EL (cell line): ENCODE measurements at regions not wholly inside any gene's neighbourhood (a gene's known extent, or its start where the extent isn't known, plus 50 kb on each side); places are given as distances from the start of the nearest gene placed in this dataset.

ENCODE experiments used
- DNase-seq: peaks from one replicate; pipeline ENCODE4 v3.0.0-alpha.2; 2016

DNA sequence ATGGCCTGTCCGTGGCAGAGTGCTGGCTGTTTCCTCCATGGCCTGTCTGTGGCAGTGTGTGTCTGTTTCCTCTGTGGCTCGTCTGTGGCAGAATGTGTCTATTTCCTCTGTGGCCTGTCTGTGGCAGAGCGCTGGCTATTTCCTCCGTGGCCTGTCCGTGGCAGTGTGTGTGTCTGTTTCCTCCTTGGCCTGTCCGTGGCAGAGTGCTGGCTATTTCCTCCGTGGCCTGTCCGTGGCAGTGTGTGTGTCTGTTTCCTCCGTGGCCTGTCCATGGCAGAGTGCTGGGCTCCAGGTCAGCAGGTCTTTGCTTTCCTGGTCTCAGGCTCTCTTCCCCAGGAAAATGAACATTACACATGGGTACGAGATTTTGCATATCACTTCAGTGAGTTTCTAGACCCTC lies 138.4 kb upstream of the IPO9 start:
- DNase-seq = no peak

DNA sequence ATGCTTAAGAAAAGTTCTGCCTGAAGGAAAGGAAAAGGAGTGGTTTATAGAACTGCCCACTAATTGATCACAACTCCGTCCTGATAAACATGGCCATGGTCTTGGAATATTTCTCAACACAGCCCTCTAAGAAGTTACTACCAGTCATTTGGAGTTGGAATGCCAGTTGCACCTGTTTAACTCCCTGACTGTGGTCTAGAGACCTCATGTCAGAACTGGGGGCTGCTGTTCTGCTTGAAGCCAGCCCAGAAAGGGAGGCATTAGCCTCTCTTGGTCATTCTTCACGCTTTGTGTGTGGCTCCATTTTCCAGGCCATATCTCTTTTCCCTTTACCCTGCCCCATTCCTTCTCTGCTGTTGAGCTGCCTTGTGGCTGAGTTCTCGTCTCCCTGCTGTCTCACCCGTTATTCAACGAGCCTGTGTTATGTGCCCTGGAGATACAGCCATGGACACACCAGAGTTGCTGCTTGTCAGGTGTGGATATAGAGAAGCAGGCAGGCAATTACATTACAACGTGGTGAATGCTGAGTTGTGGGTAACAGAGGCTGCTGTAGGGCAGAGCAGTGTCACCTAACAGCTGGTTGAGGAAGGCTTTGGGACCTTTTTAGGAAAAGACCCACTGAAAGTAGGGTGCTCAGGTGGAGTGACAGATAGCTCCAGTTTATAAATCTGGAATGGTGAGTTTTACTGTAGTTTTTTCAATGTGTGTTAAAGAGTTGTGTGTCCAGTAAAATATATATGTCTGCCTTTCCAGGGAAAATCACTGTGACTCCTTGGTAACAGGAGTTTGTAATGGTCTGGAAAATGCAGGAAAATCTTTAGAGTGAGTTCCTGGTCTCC lies 137.0 kb upstream of the IPO9 start:
- DNase-seq = no peak

DNA sequence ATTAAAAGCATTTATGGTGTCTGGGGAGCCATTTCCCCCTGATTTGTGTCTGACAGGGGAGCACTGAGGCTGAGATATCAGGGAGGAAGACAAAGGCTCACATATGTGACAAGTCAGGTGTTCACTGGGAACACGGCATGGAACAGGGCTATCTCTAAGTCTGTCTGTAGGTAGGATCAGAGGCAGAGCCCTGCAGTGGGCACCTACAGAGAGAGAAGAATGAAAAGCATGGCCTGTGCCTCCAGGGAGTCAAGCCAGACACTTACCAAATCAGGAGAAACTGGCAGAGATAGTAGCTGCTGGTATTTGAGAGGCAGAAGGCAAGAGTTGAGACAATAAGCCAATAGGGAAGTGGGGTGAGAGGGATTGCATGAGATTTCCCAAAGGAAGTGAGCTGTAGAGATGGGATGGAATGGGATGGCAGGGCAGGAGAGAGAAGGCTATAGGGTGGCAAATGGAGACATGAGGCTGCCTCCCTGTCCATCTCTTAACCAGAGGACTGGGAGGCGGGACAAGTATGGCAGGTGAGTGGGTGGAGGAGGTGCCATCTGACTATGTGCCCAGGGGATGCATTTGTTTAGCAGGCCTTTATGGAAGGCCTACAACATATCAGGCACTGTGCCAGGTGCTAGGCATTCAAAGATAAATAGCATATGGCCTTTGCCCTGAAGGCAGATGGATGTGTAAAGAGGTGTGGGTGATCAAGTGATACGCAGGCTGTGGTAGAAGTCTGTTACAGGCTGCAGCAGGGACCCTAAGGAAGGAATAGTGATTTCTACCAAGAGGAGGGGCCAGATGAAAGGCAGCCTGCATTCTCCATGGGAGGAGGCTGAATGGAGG lies 136.2 kb upstream of the IPO9 start:
- DNase-seq = no peak

DNA sequence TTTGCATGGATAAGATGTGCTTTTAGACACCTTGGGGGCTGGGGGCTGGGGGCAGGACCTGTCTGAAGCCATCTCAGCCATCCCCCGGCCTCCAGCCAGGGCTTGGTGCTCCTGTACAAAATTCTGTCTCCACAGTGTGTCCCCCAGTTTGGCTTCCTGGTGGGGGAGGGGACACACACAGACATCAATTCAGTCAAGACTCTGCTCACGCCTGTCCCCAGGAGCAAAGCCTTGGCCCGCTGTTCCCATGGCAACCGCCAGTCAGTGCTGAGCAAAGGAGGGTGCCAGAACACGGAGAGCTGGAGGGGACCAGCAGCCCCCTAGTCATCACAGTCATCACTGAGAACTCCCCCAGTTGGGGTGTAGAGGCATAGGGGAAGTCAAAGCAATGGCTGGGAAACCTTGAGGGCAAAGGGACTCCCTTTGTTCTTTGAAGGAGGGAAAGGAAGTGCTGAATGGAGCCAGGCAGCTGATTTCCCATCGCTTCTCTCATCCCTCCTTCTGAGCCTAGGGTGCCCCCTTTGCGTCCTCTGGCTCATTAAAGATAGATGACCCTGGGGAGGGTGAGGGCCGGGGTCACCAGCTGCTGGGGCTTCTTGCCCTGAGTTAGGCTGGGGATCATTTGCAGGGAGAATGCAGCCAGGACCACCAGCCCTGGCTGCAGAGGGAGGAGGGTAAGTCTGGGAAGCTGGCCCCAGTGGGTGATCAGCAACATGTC lies 134.9 kb upstream of the IPO9 start:
- DNase-seq = no peak

DNA sequence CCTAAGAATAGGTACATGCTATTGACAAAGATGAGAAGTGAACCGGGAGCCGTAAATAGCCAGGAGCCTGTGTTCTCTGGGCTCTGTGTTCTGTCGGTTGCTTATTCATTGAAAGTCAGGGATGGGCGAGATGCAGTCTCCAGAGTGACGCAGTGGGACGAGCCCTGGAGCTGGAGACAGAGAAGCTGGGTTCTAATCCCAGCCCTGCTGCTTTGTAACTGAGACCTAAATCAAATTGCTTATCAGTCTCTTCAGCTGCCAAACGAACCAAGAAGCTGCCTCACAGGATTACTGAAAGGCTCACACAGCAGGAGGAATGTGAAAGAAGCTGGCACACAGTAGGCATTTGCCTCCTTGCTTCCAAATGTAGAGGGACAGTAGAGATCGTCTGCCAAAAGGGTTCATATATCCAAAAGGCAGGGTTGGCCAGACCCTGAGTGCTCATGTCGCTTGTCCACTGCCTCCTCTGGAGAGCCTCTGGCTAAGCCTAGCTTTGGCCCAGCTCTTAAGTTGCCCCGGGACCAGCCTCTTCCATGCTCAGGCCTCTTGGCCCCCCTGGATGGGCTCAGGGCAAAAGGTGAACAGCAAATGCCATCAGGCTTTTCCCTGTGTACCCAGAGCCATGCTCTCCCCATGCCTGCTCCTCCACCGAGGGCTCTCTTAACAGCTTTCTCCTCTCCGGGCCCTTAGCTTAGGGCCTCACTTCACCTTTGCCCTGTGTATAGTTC lies 134.2 kb upstream of the IPO9 start:
- DNase-seq = no peak

DNA sequence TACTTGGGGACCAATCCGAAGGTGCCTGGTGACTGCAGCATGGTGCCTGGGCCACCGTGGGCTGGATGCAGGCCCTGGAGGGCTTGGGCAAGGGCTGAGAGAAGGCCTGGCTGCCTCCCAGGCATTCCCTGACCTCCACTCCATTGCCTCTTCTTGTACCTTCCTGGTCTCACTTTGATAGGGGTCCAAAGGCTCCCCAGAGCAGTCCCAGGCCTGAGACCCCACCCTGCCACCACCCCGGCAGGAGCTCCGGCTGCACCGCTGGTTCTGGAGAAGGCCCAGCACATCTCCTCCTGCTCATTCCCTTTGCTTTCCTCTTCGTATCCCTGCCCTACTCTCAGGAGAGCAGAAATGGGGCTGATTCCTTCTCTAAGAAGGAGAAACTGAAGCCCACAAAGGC lies 133.3 kb upstream of the IPO9 start:
- no peak for DNase-seq

DNA sequence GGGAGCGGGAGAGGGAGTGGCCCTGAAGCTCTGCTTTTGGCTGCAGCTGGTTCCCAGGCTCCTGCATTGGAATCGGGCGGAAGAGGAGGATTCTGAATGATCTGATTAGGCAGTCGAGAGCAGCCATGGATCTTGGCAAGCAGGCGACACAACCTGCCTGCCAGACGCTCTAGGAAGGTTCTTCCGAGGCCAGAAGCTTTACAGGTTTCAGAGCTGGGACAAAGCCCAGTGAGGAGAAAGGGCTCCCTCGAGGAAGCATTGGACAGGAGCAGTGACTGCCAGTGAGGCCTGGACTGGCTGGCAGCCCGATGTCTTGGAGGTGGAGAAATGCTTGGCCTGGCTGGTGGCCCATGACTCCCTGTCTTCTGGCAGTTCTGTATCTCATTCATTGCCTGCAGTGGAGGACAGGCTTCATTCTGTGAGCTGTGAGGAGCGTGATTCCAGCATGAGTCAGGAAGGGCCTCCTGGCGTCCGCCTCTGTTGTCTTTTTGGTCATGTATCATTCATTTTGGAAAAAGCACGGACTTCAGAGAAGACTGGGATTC lies 132.7 kb upstream of the IPO9 start:
- peak; percentile 98 for DNase-seq

DNA sequence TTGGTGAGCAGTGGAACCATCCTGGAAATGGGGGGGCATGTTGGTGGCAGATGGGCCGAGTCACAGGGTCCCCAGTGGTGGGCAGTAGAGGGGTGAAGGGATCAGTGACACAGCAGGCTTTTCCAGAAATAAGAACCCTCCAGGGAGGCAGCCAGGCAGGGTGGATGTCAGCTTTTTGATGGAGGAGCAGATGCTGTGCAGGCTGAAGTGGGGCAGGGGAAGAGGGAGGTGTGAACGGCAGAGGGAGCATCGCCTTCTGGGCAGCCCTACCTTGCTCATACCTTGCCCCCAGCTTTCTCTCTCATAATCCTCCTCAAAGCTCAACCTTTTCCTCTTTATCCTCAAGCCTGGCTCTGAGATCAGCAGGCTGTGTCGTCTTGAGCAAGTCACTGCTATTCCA lies 131.8 kb upstream of the IPO9 start:
- DNase-seq = no peak

DNA sequence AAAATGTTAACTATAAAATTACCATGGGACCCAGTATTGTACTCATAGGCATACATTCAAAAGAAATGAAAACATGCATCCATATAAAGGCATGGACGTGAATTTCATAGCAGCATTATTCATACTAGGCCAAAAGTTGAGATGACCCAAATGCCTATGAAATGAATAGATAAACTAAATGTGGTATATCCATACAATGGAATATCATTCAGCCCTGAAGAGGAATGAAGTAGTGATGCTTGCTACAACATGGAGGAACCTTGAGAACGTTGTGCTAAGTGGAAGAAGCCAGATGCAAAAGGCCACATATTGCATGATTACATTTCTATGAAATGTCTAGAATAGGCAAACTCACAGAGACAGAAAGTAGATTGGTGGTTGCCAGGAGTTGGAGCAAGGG lies 127.1 kb upstream of the IPO9 start:
- no peak for DNase-seq

DNA sequence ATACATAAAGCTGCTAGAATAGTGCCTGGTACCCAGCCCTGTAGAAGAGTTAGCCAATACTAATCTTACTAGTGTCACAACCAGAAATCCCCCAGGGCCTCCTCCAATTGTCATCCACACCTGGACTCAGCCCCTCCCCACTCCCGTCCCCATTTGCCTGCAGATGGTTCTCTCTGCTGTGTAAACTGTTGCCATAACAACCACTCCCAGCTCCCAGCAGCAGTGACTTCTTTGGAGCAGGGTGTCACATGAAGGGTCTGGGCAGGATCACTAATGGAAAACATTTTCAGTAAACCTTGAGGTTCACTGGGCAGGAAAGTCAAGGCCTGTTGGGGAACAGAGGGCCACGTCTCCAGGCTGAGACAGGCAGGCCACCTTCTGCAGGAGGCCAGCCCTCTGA lies 126.0 kb upstream of the IPO9 start:
- no peak for DNase-seq

DNA sequence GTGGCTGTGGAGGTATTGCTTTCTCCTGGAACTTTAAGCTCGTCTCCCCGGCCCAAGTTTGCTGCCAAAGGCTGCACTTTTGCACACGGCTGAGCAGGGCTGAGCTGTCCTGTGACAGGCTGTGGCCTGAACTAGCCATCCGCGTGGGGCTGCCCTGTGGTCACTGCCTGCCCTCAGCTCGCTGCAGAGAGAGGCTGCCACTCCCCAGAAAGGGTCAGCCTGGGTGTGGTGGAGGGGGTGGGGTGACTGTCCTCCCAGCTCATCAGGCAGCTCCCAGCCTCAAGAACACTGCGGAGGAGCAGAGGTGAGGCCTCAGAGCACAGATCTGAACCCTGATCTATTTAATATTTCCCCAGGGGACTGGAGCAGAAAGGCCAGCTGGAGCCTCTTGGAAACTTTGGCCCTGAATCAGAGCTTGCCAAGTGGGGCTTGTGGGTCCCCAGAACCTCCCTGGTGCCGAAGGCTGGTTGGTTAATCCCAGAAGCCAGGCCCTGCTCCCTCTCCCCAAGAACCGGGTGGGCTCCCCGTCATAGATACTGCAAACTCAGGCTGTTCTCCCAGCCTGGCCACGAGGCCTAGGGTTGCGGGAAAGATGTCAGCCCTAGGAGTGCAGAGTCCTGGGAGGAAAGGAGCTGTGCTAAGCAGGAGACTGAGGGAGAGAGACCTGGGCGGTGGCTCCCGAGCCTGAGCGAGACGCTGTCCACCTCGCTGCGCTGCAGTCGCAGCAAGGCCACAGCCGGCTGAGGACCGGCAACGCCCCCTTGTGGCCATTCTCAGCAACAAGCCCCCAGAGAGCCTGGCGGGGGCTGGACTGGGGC lies 125.1 kb upstream of the IPO9 start:
- peak; percentile 81 for DNase-seq

DNA sequence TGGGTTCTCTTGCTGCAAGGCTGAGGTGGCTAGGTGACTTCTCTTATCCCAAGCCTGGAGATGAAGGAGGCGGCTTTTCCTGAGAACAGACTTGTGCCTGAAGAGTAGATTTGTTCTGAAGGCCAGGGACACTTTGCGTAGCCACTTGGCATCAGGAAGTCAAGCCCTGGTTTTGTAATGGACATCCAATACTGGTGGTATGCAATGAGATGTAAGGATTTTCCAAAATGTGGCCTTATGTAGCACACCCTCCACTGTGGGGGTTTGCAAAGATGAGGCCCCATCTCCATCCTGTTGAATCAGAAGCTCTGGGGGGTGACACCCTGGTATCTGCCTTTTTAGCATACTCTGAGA lies 124.5 kb upstream of the IPO9 start:
- DNase-seq = no peak

DNA sequence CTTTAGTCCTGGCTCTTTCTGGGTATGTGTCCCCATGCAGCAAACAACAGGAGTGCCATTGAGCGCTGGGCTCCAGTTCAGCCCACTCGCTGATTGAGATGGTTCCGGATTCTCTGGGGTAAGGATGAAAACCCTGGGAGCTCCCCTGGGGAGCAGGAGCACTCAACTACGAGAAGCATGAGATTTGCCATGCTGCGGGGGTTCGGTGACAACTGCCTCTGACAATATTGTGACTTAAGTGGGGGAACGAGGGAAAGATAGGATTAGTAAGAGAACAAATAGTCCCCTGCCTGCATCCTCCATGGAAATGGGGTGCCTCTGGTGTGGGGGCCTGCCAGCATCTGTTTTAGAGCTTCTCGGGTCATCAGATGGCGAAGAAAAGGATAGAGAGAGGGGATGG lies 123.6 kb upstream of the IPO9 start:
- no peak for DNase-seq

DNA sequence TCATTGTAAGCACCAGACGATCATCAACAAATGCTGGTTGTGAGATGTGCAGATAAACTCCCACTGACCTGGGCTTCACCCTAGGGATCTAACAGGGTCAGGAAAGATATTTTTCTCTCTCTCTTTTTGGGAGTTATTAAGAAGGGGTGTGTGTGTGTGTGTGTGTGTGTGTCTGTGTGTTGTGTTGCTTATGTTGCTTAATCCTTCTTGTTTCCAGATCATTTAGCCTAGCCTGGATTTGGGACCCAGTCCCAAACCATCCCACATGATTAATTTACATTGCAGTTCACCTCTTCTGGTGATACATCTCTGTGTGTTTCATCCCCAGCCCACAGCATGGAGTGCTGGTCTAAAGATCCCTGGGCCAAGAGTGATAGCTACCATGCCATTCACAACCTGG lies 122.8 kb upstream of the IPO9 start:
- no peak for DNase-seq

DNA sequence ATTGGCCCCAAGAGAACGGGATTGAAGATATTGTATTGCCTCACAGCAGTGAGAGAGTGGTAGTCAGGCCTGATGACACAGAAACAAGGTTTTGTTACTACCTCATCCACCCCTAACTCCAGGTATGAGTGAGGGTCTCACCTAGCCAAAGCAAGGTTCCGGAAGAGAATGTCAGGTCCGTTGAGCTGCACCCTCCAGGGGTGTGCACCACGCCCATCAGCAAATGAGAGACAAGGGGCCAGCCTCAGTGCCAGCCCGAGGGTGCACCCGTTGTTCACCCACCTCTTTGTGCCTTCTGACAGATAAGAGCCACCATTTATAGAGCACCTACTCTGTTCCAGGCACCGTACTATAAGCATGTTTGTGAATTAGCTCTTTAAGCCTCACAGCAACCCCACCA lies 121.9 kb upstream of the IPO9 start:
- no peak for DNase-seq

DNA sequence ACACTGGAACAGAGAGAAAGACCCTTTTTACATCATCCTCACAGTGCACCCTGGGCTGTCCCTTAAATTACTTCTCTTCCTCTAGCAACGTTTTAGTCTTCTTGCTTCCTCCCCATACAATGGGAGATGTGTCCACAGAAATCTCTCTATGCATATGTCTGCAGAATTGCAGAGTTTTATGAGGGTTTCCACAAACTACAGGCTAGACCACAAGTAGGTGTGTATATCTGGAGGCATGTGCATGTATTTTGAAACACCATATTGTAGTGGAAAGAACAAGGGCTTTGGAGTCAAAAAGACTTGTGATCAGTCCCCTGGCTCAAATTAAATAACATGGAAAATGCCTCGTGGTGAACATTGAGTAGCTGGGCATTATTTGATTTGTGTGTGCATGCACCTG lies 121.3 kb upstream of the IPO9 start:
- DNase-seq = no peak

DNA sequence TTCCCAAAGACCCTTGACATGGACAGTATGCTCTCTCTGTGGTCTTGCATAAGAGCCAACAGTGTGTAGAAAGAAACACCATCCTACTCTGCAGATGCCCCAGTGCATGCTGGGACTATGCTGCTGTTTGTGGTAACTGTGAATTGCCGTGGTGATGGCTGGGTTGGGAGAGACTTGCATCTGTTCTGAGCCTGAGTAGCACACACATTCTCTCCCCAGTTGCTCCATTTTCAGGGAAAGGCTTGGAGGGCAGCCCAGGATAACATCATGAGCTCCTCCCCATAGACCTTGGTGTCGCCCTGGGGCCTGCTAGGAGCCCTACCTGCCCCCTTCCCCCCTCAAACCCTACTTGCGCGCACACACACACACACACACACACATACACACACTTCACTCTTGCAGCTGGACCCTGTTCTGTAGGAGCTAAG lies 120.9 kb upstream of the IPO9 start:
- peak; percentile 48 for DNase-seq

DNA sequence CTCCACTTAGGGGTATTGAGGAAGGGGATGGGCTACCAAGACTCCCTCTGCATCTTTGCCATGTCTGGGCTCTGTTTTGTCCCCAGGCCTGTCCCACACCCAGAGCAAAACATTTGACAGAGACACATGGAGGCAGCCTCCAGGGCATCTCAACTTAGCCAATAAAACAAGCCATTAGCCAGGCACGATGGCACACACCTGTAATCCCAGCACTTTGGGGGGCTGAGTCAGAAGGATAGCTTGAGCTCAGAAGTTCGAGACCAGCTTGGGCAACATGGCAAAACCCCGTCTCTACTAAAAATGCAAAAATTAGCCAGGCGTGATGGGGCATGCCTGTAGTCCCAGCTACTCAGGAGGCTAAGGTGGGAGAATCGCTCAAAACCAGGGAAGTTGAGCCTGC lies 120.3 kb upstream of the IPO9 start:
- no peak for DNase-seq

DNA sequence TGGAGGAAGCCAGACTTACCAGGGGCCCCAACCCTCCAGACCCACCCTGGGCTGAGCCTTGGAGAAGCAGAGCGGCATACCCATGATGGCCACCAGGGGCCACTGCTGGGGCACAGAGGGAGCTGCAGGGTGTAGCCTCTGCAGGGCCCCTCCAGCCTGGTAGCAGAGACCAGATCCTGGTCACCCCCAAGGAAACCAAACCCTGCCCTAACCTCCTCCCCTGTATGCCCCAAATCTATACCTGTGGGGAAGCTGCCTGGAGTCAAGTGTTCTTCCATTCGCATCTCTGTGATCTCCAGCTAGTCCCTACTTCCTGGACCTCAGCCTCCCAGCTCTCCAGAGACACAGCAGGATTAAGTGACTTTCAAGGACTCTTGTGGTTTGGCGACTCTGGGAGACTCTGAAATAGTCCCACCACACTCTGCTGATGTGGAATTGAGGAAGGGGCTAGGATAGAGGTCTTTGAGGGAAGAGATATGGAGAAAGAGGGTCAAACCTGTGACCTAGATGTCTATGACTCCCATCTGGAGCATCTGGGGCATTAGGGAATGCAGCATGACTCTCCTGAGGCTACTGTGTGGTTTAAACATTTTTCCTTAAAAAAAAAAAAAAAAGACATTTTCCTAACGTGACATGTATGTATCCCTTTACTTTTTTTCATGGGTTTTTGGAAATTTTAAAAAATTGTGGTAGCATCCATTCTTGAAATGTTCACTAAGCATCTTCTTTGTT lies 119.2 kb upstream of the IPO9 start:
- peak; percentile 73 for DNase-seq

DNA sequence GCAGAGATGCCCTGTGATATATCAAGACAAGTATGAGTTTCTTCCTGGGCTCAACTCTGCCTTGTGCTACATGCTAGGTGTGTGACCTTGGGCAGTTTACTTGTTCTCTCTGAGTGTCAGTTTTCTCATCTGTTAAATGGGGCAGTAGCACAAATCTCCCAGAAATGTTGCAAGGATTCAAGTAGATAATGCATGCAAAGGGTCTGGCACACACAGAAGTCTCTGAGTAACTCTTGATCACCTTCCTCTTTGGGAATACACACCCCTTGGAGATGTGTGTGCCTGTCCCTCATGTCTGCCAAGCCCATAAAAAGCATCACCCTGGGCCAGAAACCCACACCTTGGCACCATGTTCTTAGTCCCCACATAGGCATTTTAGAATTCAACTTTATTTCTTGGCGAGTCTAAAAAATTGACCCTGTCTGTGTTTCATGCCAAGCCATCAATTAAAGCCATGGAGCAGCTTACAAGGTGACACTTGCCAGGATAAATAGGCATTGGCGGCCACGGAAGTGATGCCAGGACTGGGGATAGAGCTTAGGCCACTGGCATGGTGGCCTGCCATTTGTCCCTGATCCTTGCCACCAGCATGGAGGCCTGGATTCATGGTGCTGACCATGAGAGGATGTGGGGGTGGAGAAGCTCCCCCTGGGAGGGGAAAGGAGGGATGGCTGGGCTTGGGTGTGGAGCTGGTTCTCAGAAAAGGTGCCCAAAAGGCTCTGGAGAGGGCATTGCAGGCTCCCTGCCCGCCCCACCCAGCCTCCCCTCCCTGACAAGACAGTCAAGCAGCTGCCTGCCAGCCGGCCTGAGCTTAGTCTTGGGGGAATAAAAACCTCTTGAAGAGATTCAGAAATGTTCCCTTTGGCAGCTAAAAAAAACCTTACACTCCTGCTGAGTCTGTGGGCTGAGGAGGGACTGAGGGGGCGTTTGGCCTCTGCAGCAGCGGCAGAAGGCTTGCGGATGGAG lies 118.0 kb upstream of the IPO9 start:
- DNase-seq = no peak
